ENCODE measurements at regions not wholly inside any gene's neighbourhood (a gene's known extent, or its start where the extent isn't known, plus 50 kb on each side); places are given as distances from the start of the nearest gene placed in this dataset.

GRCh38 chr19:27906081-27906480 lies 1306.9 kb downstream of the UQCRFS1 start:
- POLR2A ChIA-PET = no interaction called here
- Histone ChIP-seq H3K36me3 (ENCODE audit: control insufficient read depth in 2 of 2, extremely low read depth in 1 of 2, insufficient read depth in 1 of 2, low read length in 1 of 2) (no peaks in the 10 kb centered on the region), H3K4me1 (ENCODE audit: control insufficient read depth in 1 of 2, extremely low read depth in 1 of 2, insufficient read depth in 2 of 2, low read length in 2 of 2) (no peaks in the 10 kb centered on the region), H3K9me3 (no peaks in the 10 kb centered on the region), H3K27me3 (replicated peaks in 1 of 2; ENCODE audit: control insufficient read depth in 2 of 2, extremely low read depth in 1 of 2, insufficient read depth in 2 of 2, low read length in 1 of 2) (peaks cover 0 to 2% of the 10 kb centered on the region in 2 experiments), H3K4me3 (ENCODE audit: control insufficient read depth in 1 of 2, extremely low read depth in 1 of 2, low read length in 1 of 2) (no peak overlapping the region), H3K27ac (ENCODE audit: low read length) (no peak overlapping the region)
- Mint-ChIP-seq H3K4me3 (no peak overlapping the region), H3K27me3 (no peaks in the 10 kb centered on the region), H3K9me3 (peaks cover 0 to 13% (median 0%) of the 10 kb centered on the region in 3 donors), H3K4me1 (no peaks in the 10 kb centered on the region), H3K27ac (no peak overlapping the region), H3K36me3 (no peaks in the 10 kb centered on the region)
- ATAC-seq (replicated peaks in 1 of 4) (no peak), DNase-seq (no peak)
- WGBS (ENCODE audit: insufficient coverage) = no CpG with 5 or more reads among the region's 4 CpGs
- CTCF ChIA-PET = no interaction called here

- no peak overlapping the region for H3K4me3 Mint-ChIP-seq
Observed at GRCh38 chr19:27905074-27905473, 1307.9 kb downstream of the UQCRFS1 start.

GRCh38 chr19:27901078-27901477 lies 1311.9 kb downstream of the UQCRFS1 start:
- Histone ChIP-seq H3K9me3 (peaks cover 2% of the 10 kb centered on the region), H3K27ac (ENCODE audit: low read length) (no peak overlapping the region), H3K36me3 (ENCODE audit: control insufficient read depth in 2 of 2, extremely low read depth in 1 of 2, insufficient read depth in 1 of 2, low read length in 1 of 2) (no peaks in the 10 kb centered on the region), H3K27me3 (replicated peaks in 1 of 2; ENCODE audit: control insufficient read depth in 2 of 2, extremely low read depth in 1 of 2, insufficient read depth in 2 of 2, low read length in 1 of 2) (no peaks in the 10 kb centered on the region), H3K4me1 (ENCODE audit: control insufficient read depth in 1 of 2, extremely low read depth in 1 of 2, insufficient read depth in 2 of 2, low read length in 2 of 2) (no peaks in the 10 kb centered on the region), H3K4me3 (ENCODE audit: control insufficient read depth in 1 of 2, extremely low read depth in 1 of 2, low read length in 1 of 2) (no peak overlapping the region)
- peaks cover 0 to 3% of the 10 kb centered on the region in 2 donors for H3K27me3 Mint-ChIP-seq
- ATAC-seq (replicated peaks in 1 of 4) = no peak
- H3K27ac Mint-ChIP-seq = no peak overlapping the region
- H3K9me3 Mint-ChIP-seq = peaks cover 0 to 12% (median 0%) of the 10 kb centered on the region in 3 donors
- no peak for DNase-seq
- H3K36me3 Mint-ChIP-seq = no peaks in the 10 kb centered on the region
- H3K4me1 Mint-ChIP-seq = no peaks in the 10 kb centered on the region
- ChIA-PET POLR2A (no interaction called here), CTCF (no interaction called here)
- no peak overlapping the region for H3K4me3 Mint-ChIP-seq
- WGBS (ENCODE audit: insufficient coverage) = 77% methylated on average over 3 of the region's 3 CpGs

More at GRCh38 chr19:27905074-27905473, 1307.9 kb downstream of the UQCRFS1 start:
- Histone ChIP-seq H3K4me3 (ENCODE audit: control insufficient read depth in 1 of 2, extremely low read depth in 1 of 2, low read length in 1 of 2) (no peak overlapping the region), H3K27me3 (replicated peaks in 1 of 2; ENCODE audit: control insufficient read depth in 2 of 2, extremely low read depth in 1 of 2, insufficient read depth in 2 of 2, low read length in 1 of 2) (no peaks in the 10 kb centered on the region), H3K4me1 (ENCODE audit: control insufficient read depth in 1 of 2, extremely low read depth in 1 of 2, insufficient read depth in 2 of 2, low read length in 2 of 2) (no peaks in the 10 kb centered on the region), H3K9me3 (no peaks in the 10 kb centered on the region), H3K27ac (ENCODE audit: low read length) (no peak overlapping the region), H3K36me3 (ENCODE audit: control insufficient read depth in 2 of 2, extremely low read depth in 1 of 2, insufficient read depth in 1 of 2, low read length in 1 of 2) (no peaks in the 10 kb centered on the region)
- ChIA-PET POLR2A (no interaction called here), CTCF (no interaction called here)
- Mint-ChIP-seq H3K27me3 (peaks cover 0 to 1% of the 10 kb centered on the region in 2 donors), H3K9me3 (peaks cover 0 to 12% (median 0%) of the 10 kb centered on the region in 3 donors), H3K27ac (no peak overlapping the region), H3K36me3 (no peaks in the 10 kb centered on the region), H3K4me1 (no peaks in the 10 kb centered on the region)
- DNase-seq = no peak
- ATAC-seq (replicated peaks in 1 of 4) = no peak

GRCh38 chr19:27896091-27896490 lies 1316.9 kb downstream of the UQCRFS1 start:
- DNase-seq (no peak), ATAC-seq (replicated peaks in 1 of 4) (no peak)
- POLR2A ChIA-PET = no interaction called here
- no peaks in the 10 kb centered on the region for H3K4me1 ChIP-seq (ENCODE audit: control insufficient read depth in 1 of 2, extremely low read depth in 1 of 2, insufficient read depth in 2 of 2, low read length in 2 of 2)
- no peak overlapping the region for H3K27ac Mint-ChIP-seq
- CTCF ChIA-PET = no interaction called here
- H3K36me3 Mint-ChIP-seq = no peaks in the 10 kb centered on the region
- no peaks in the 10 kb centered on the region for H3K4me1 Mint-ChIP-seq
- H3K9me3 Mint-ChIP-seq = peaks cover 0 to 13% (median 0%) of the 10 kb centered on the region in 3 donors
- H3K4me3 ChIP-seq (ENCODE audit: control insufficient read depth in 1 of 2, extremely low read depth in 1 of 2, low read length in 1 of 2) = no peak overlapping the region
- no peak overlapping the region for H3K27ac ChIP-seq (ENCODE audit: low read length)
- H3K27me3 Mint-ChIP-seq = peaks cover 0 to 3% of the 10 kb centered on the region in 2 donors
- H3K4me3 Mint-ChIP-seq = no peak overlapping the region
- no peaks in the 10 kb centered on the region for H3K36me3 ChIP-seq (ENCODE audit: control insufficient read depth in 2 of 2, extremely low read depth in 1 of 2, insufficient read depth in 1 of 2, low read length in 1 of 2)
- peaks cover 2% of the 10 kb centered on the region for H3K9me3 ChIP-seq
- H3K27me3 ChIP-seq (replicated peaks in 1 of 2; ENCODE audit: control insufficient read depth in 2 of 2, extremely low read depth in 1 of 2, insufficient read depth in 2 of 2, low read length in 1 of 2) = no peaks in the 10 kb centered on the region
- WGBS (ENCODE audit: insufficient coverage) = no CpG with 5 or more reads among the region's 1 CpG

GRCh38 chr19:27894906-27895754 lies 1317.8 kb downstream of the UQCRFS1 start:
- no peaks in the 10 kb centered on the region for H3K4me1 ChIP-seq (ENCODE audit: control insufficient read depth in 1 of 2, extremely low read depth in 1 of 2, insufficient read depth in 2 of 2, low read length in 2 of 2)
- peaks cover 0 to 10% (median 0%) of the 10 kb centered on the region in 3 donors for H3K9me3 Mint-ChIP-seq
- H3K27me3 ChIP-seq (replicated peaks in 1 of 2; ENCODE audit: control insufficient read depth in 2 of 2, extremely low read depth in 1 of 2, insufficient read depth in 2 of 2, low read length in 1 of 2) = no peaks in the 10 kb centered on the region
- no peaks in the 10 kb centered on the region for H3K4me1 Mint-ChIP-seq
- ATAC-seq (replicated peaks in 1 of 4) (no peak), DNase-seq (no peak)
- H3K27ac ChIP-seq (ENCODE audit: low read length) = no peak overlapping the region
- whole genome bisulfite sequencing (ENCODE audit: insufficient coverage) = 63% methylated on average over 7 of the region's 12 CpGs
- H3K9me3 ChIP-seq = peaks cover 2% of the 10 kb centered on the region
- H3K4me3 ChIP-seq (ENCODE audit: control insufficient read depth in 1 of 2, extremely low read depth in 1 of 2, low read length in 1 of 2) = no peak overlapping the region
- no peaks in the 10 kb centered on the region for H3K36me3 ChIP-seq (ENCODE audit: control insufficient read depth in 2 of 2, extremely low read depth in 1 of 2, insufficient read depth in 1 of 2, low read length in 1 of 2)
- CTCF ChIA-PET = no interaction called here
- peaks cover 0 to 3% of the 10 kb centered on the region in 2 donors for H3K27me3 Mint-ChIP-seq
- no peak overlapping the region for H3K27ac Mint-ChIP-seq
- no peak overlapping the region for H3K4me3 Mint-ChIP-seq
- POLR2A ChIA-PET = no interaction called here
- H3K36me3 Mint-ChIP-seq = no peaks in the 10 kb centered on the region

- H3K9me3 Mint-ChIP-seq = peaks cover 0 to 10% (median 3%) of the 10 kb centered on the region in 3 donors
- peaks cover 0 to 3% of the 10 kb centered on the region in 2 donors for H3K27me3 Mint-ChIP-seq
- H3K4me1 Mint-ChIP-seq = no peaks in the 10 kb centered on the region
- POLR2A ChIA-PET = no interaction called here
- CTCF ChIA-PET = no interaction called here
- 80% methylated on average over 1 of the region's 2 CpGs for WGBS (ENCODE audit: insufficient coverage)
- Histone ChIP-seq H3K36me3 (ENCODE audit: control insufficient read depth in 2 of 2, extremely low read depth in 1 of 2, insufficient read depth in 1 of 2, low read length in 1 of 2) (no peaks in the 10 kb centered on the region), H3K4me1 (ENCODE audit: control insufficient read depth in 1 of 2, extremely low read depth in 1 of 2, insufficient read depth in 2 of 2, low read length in 2 of 2) (no peaks in the 10 kb centered on the region), H3K27ac (ENCODE audit: low read length) (no peak overlapping the region), H3K27me3 (replicated peaks in 1 of 2; ENCODE audit: control insufficient read depth in 2 of 2, extremely low read depth in 1 of 2, insufficient read depth in 2 of 2, low read length in 1 of 2) (peaks cover 0 to 2% of the 10 kb centered on the region in 2 experiments), H3K9me3 (no peaks in the 10 kb centered on the region), H3K4me3 (ENCODE audit: control insufficient read depth in 1 of 2, extremely low read depth in 1 of 2, low read length in 1 of 2) (no peak overlapping the region)
- H3K27ac Mint-ChIP-seq = no peak overlapping the region
- DNase-seq (no peak), ATAC-seq (replicated peaks in 1 of 4) (no peak)
- H3K4me3 Mint-ChIP-seq = no peak overlapping the region
- H3K36me3 Mint-ChIP-seq = no peaks in the 10 kb centered on the region
Observed at GRCh38 chr19:27892500-27892899, 1320.5 kb downstream of the UQCRFS1 start.
